T47D (cell line): ENCODE measurements at regions not wholly inside any gene's neighbourhood (a gene's known extent, or its start where the extent isn't known, plus 50 kb on each side); places are given as distances from the start of the nearest gene placed in this dataset.

ENCODE experiments used
- DNase-seq, 2 experiments: peaks; one replicate each; pipeline versions ENCODE4 v3.0.0 to v3.0.0-alpha.2; 2011 to 2012; ENCODE audit warnings: low read depth in 1 of 2, low spot score in 1 of 2
- JUND ChIP-seq: IDR thresholded peaks from 2 replicates; pipeline ENCODE4 v1.6.1; 2012; ENCODE audit warnings: low read depth
- in situ Hi-C: cut with HindIII; loops from 2 replicates; pipeline ENCODE4 v1.10.0; 2016; ENCODE audit warnings: low sequenced_read_pairs, low pct_unique_long_range_greater_than_20kb

- in situ Hi-C loops, result no loop called here
Observed at GRCh38 chr3:140752499-140752898, 74.6 kb downstream of the TRIM42 start.

GRCh38 chr3:140753865-140754754, 76.2 kb downstream of the TRIM42 start:
- DNase-seq, result no peak
- in situ Hi-C loops, result no loop called here
- no peak for TF ChIP-seq JUND

More at GRCh38 chr3:140752499-140752898, 74.6 kb downstream of the TRIM42 start:
- DNase-seq, result no peak
- TF ChIP-seq JUND, result no peak

GRCh38 chr3:140754936-140755335, 77.1 kb downstream of the TRIM42 start:
- no peak for TF ChIP-seq JUND
- no peak for DNase-seq
- in situ Hi-C loops, result no loop called here

GRCh38 chr3:140756240-140757016, 78.6 kb downstream of the TRIM42 start:
- no peak for DNase-seq
- TF ChIP-seq JUND, result no peak

GRCh38 chr3:140758791-140759444, 81.1 kb downstream of the TRIM42 start:
- no peak for DNase-seq
- no peak for TF ChIP-seq JUND

More at GRCh38 chr3:140756240-140757016, 78.6 kb downstream of the TRIM42 start:
- in situ Hi-C loops, result no loop called here

GRCh38 chr3:140760324-140761075, 82.6 kb downstream of the TRIM42 start:
- in situ Hi-C loops, result no loop called here

More at GRCh38 chr3:140758791-140759444, 81.1 kb downstream of the TRIM42 start:
- in situ Hi-C loops, result no loop called here

GRCh38 chr3:140761076-140761639, 83.3 kb downstream of the TRIM42 start:
- no peak for TF ChIP-seq JUND
- in situ Hi-C loops, result no loop called here
- no peak for DNase-seq

More at GRCh38 chr3:140760324-140761075, 82.6 kb downstream of the TRIM42 start:
- no peak for TF ChIP-seq JUND
- no peak for DNase-seq

GRCh38 chr3:140762746-140763145, 84.9 kb downstream of the TRIM42 start:
- no peak for TF ChIP-seq JUND
- in situ Hi-C loops, result no loop called here
- DNase-seq, result no peak

- in situ Hi-C loops, result no loop called here
- TF ChIP-seq JUND, result no peak
- DNase-seq, result no peak
Observed at GRCh38 chr3:140763532-140763931, 85.7 kb downstream of the TRIM42 start.

- DNase-seq, result no peak
- in situ Hi-C loops, result no loop called here
- no peak for TF ChIP-seq JUND
Observed at GRCh38 chr3:140765246-140765645, 87.4 kb downstream of the TRIM42 start.

- TF ChIP-seq JUND, result no peak
- no peak for DNase-seq
- in situ Hi-C loops, result no loop called here
Observed at GRCh38 chr3:140766465-140766864, 88.6 kb downstream of the TRIM42 start.
